Ascending aorta (tissue), 2 donors: ENCODE measurements at regions not wholly inside any gene's neighbourhood (a gene's known extent, or its start where the extent isn't known, plus 50 kb on each side); places are given as distances from the start of the nearest gene placed in this dataset.

Experiments
- DNase-seq, 2 donors: peaks; one replicate each; pipeline ENCODE4 v3.0.0-alpha.2; 2019; ENCODE audit warnings: low spot score in 2 of 2
- H3K27ac ChIP-seq, 2 donors: fragments of 200-600 bp; sonication (generic); one replicate each; pipeline ENCODE4 v1.5.1; 2016 to 2017; ENCODE audit warnings: mild to moderate bottlenecking in 1 of 2
- H3K27me3 ChIP-seq: fragments of 200-600 bp; sonication (generic); one replicate; pipeline ENCODE4 v1.5.1; 2017
- H3K36me3 ChIP-seq, 2 donors: fragments of 200-600 bp; sonication (generic); one replicate each; pipeline ENCODE4 v1.5.1; 2016
- H3K4me1 ChIP-seq, 2 donors: fragments of 200-600 bp; sonication (generic); one replicate each; pipeline ENCODE4 v1.5.1; 2016 to 2017; ENCODE audit warnings: mild to moderate bottlenecking in 1 of 2
- H3K4me3 ChIP-seq, 2 donors: fragments of 200-600 bp; sonication (generic); one replicate each; pipeline ENCODE4 v1.5.1; 2016 to 2017; ENCODE audit warnings: mild to moderate bottlenecking in 1 of 2
- H3K9me3 ChIP-seq, 2 donors: fragments of 200-600 bp; sonication (generic); one replicate each; pipeline ENCODE4 v1.5.1; 2016
- intact Hi-C: fragments of 100-400 bp; cut with DNase I; formaldehyde crosslinking; loops from one replicate; pipeline ENCODE4 v1.15.1; 2023
- TF ChIP-seq, protein P1 (sequence below), 3 experiments: fragments of 200-600 bp in 2 of 3; fragments of 450-650 bp in 1 of 3; sonication (generic) in 2 of 3; IDR thresholded peaks; one replicate each; pipeline ENCODE4 v1.5.1; 2016 to 2019; ENCODE audit warnings: antibody characterized with exemption in 3 of 3, mild to moderate bottlenecking in 1 of 3, moderate library complexity in 1 of 3

DNA sequence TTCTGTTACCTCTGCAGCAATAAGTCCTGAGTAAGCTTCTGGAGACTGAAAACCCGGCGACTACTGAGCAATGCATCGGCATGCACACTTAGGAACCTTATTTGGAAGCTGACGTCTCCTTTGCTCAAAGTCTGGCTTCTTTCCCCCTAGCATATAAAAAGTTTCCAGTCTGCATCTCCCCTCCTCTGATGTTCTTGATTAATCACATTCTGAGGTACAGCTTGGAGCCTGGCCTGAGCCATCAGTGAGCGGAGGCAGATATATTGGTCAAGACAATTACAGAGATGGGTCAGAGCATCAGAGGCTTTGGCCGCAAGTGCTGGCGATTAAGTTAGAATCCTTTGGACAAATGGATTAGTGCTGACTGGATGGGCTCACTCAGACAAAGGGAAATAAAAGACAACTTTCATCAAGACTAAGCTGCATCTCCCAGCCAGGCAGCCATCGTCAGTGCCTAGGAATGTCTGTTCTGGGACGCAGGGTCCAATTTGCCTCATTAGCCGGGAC is 140.7 kb downstream of the MTX3 start:
- TF ChIP-seq, protein P1, sequence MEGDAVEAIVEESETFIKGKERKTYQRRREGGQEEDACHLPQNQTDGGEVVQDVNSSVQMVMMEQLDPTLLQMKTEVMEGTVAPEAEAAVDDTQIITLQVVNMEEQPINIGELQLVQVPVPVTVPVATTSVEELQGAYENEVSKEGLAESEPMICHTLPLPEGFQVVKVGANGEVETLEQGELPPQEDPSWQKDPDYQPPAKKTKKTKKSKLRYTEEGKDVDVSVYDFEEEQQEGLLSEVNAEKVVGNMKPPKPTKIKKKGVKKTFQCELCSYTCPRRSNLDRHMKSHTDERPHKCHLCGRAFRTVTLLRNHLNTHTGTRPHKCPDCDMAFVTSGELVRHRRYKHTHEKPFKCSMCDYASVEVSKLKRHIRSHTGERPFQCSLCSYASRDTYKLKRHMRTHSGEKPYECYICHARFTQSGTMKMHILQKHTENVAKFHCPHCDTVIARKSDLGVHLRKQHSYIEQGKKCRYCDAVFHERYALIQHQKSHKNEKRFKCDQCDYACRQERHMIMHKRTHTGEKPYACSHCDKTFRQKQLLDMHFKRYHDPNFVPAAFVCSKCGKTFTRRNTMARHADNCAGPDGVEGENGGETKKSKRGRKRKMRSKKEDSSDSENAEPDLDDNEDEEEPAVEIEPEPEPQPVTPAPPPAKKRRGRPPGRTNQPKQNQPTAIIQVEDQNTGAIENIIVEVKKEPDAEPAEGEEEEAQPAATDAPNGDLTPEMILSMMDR (IDR thresholded peaks at IDR 0.05) = no peak
- Histone ChIP-seq H3K27ac (no peak overlapping the region), H3K27me3 (no peaks in the 10 kb centered on the region), H3K9me3 (no peaks in the 10 kb centered on the region), H3K4me1 (no peaks in the 10 kb centered on the region), H3K36me3 (no peaks in the 10 kb centered on the region), H3K4me3 (no peak overlapping the region)
- no peak for DNase-seq
- intact Hi-C loops = no loop called here

DNA sequence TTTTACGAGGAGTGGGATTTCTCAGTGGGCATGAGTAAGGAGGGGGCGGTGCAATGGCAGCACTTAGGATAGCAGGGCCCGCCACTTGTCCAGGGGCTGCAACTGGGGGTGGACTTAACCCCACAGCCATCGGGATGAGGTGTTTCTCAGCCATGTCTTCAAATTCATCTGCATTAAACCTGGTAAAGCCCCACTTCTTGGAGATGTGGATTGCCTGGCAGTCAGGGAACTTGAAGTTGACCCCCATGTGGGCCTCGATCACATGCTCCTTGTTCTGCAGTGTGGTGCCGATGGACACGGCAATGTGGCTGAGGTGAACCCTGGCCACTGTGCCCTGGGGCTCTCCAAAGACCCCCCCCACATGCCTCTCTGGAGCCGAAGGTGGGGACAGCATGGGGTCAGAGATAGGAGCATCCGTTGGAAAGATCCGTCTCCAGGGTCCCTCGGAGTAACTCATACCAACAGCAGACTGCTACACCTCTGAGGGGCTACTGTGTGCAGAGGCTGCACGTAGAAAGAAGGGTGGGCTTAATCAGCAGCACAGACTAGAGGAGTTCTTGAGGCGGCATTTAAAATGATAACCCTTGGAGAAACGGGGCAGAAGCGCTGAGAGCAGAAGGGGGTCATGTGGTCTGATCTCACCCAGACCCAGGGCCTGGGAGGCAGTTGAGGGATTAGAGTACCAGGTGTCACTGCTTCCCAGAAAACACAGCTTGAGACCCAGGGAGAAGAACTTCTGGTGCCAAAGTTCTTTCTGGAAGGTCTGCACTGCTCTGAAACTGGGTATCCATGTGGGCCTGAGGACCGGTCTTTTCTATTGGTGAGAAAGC is 141.4 kb downstream of the MTX3 start:
- TF ChIP-seq, protein P1 (IDR thresholded peaks at IDR 0.05) = no peak
- H3K4me3 ChIP-seq = no peak overlapping the region
- H3K9me3 ChIP-seq = no peaks in the 10 kb centered on the region
- intact Hi-C loops = no loop called here
- no peaks in the 10 kb centered on the region for H3K36me3 ChIP-seq
- DNase-seq = no peak
- no peak overlapping the region for H3K27ac ChIP-seq
- H3K27me3 ChIP-seq = no peaks in the 10 kb centered on the region
- no peaks in the 10 kb centered on the region for H3K4me1 ChIP-seq
